NB4 (cell line): ENCODE measurements at regions not wholly inside any gene's neighbourhood (a gene's known extent, or its start where the extent isn't known, plus 50 kb on each side); places are given as distances from the start of the nearest gene placed in this dataset.

Source experiments
- MYC ChIP-seq: IDR thresholded peaks from 2 replicates; pipeline ENCODE4 v1.6.1; 2011; ENCODE audit warnings: low read depth, low read length
- POLR2A ChIP-seq: IDR thresholded peaks from 2 replicates; pipeline ENCODE4 v1.6.1; 2011; ENCODE audit warnings: mild to moderate bottlenecking; ENCODE audit not compliant: insufficient read length; ENCODE audit errors: extremely low read depth
- TF ChIP-seq, protein P1 (sequence below): IDR thresholded peaks from one replicate; pipeline ENCODE4 v1.5.1; 2012; ENCODE audit warnings: low read depth, low read length
- TF ChIP-seq, protein P2 (sequence below): IDR thresholded peaks from 2 replicates; pipeline ENCODE4 v1.6.1; 2011; ENCODE audit warnings: low read depth, low read length

DNA sequence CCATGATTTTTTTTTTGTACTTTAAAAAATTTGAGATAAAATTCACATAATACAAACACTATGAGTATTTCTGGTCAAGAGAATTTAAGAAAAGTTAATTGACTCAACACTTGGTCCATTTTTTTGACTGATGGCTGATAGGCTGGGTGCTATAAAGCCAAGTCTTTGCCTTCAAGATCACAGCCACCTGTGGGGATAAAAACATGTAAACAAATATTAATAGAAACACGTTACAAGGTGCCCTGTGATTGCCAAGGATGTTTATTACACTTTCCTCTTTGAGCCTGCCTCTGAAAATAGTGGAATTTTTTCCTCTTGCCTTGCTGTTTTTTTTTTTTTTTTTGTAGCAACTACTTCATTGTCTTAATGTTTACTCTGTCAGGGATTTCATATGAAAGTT, 63.3 kb downstream of the FHIP1A start:
- TF ChIP-seq POLR2A (no peak), MYC (no peak)
- TF ChIP-seq, protein P1, sequence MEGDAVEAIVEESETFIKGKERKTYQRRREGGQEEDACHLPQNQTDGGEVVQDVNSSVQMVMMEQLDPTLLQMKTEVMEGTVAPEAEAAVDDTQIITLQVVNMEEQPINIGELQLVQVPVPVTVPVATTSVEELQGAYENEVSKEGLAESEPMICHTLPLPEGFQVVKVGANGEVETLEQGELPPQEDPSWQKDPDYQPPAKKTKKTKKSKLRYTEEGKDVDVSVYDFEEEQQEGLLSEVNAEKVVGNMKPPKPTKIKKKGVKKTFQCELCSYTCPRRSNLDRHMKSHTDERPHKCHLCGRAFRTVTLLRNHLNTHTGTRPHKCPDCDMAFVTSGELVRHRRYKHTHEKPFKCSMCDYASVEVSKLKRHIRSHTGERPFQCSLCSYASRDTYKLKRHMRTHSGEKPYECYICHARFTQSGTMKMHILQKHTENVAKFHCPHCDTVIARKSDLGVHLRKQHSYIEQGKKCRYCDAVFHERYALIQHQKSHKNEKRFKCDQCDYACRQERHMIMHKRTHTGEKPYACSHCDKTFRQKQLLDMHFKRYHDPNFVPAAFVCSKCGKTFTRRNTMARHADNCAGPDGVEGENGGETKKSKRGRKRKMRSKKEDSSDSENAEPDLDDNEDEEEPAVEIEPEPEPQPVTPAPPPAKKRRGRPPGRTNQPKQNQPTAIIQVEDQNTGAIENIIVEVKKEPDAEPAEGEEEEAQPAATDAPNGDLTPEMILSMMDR = no peak
- TF ChIP-seq, protein P2, sequence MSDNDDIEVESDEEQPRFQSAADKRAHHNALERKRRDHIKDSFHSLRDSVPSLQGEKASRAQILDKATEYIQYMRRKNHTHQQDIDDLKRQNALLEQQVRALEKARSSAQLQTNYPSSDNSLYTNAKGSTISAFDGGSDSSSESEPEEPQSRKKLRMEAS = no peak
